ENCODE measurements at regions not wholly inside any gene's neighbourhood (a gene's known extent, or its start where the extent isn't known, plus 50 kb on each side); places are given as distances from the start of the nearest gene placed in this dataset.
"Not testable (repeated sequence)": the region's sequence is repeated elsewhere in the genome, so short reads cannot be mapped to it uniquely, and the experiment has no call there.

DNA sequence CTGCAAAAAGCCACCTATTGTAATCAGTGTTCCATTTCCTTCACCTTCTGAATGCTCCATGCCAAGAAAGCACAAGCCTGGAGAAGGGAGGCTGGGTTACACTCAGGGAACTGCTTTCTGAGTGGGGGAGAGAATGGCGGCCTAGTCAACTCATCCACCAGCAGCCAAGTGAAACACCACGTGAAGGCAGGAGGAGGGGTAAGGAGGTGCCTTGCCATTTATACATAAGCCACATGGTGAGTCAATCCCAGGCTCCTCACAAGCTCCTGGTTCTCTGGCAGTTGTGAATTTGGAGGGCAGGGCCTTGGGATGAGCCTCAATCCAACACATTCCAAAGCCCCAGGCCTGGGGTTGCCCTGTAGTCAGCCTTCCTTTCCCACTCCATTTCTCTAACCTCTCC is 149.4 kb downstream of the CD24 start:
- Histone ChIP-seq H3K9ac (ENCODE audit: low read depth in 1 of 2, low read length in 2 of 2) (no peak overlapping the region), H3K36me3 (ENCODE audit: control insufficient read depth in 1 of 2, insufficient read depth in 2 of 2, low read length in 2 of 2) (no peaks in the 10 kb centered on the region)

DNA sequence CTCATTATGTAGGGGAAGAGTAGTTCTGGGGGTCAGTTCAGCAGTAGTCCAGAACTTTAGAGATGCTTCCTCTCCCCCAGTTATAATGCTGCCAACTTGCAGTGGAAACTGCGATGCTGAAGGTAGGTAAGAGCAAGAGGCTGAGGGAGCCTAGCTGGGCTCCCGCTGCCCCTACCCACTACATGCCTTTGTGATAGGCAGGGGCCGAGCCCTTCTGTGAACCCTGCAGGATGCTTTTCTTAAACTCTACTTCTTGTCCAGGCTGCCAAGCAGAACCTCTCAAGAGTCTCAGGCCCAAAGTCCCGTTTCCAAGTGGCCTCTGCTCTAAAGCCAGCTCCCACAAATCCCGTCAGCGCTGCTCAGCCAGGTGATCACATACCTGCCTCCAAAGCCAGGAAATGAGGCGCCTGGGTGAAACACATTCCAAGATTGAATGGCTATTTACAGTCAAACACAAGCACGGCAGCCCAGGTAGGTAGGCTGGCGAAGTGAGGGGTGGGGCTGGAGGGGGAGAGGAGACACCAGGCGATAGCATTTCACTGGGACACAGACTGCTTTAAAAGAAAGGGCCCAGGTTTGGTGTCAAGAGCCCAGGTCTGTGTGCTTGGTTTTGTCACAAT is 150.7 kb downstream of the CD24 start:
- no peak overlapping the region for H3K27ac ChIP-seq (ENCODE audit: low read depth, low read length)
- no peaks in the 10 kb centered on the region for H3K4me1 ChIP-seq (ENCODE audit: control insufficient read depth in 1 of 2, insufficient read depth in 2 of 2, low read length in 2 of 2)
- H3K36me3 ChIP-seq (ENCODE audit: control insufficient read depth in 1 of 2, insufficient read depth in 2 of 2, low read length in 2 of 2), result no peaks in the 10 kb centered on the region
- H3K27me3 ChIP-seq (ENCODE audit: control insufficient read depth in 1 of 2, insufficient read depth in 2 of 2, low read length in 2 of 2), result no peaks in the 10 kb centered on the region
- H3K4me3 ChIP-seq (ENCODE audit: low read depth in 1 of 2, low read length in 2 of 2), result no peak overlapping the region
- no peaks in the 10 kb centered on the region for H3K9me3 ChIP-seq (ENCODE audit: control insufficient read depth in 1 of 2, low read length in 2 of 2)
- no peak overlapping the region for H3K9ac ChIP-seq (ENCODE audit: low read depth in 1 of 2, low read length in 2 of 2)

More for the DNA sequence above, 149.4 kb downstream of the CD24 start:
- Histone ChIP-seq H3K27ac (ENCODE audit: low read depth, low read length) (no peak overlapping the region), H3K4me3 (ENCODE audit: low read depth in 1 of 2, low read length in 2 of 2) (no peak overlapping the region), H3K9me3 (ENCODE audit: control insufficient read depth in 1 of 2, low read length in 2 of 2) (no peaks in the 10 kb centered on the region), H3K27me3 (ENCODE audit: control insufficient read depth in 1 of 2, insufficient read depth in 2 of 2, low read length in 2 of 2) (no peaks in the 10 kb centered on the region), H3K4me1 (ENCODE audit: control insufficient read depth in 1 of 2, insufficient read depth in 2 of 2, low read length in 2 of 2) (no peaks in the 10 kb centered on the region)

DNA sequence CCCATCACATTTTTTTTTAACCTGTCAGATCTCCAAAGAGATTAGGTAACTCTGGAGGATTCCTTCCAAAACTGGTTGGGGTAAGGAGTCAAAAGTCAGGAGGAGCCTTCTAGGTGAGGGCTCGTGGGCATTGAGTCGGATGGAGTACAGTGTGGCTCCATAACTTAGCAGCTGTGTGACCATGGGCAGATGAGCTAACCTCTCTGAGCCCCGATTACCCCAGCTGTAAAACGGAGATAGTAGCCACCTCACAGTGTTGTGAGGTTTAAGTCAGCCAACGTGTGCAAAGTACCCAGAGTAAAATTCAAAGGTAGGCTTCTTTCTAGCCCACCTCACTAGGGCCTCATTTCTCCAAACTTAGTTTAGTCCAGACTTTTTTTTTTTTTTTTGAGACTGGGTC is 151.5 kb downstream of the CD24 start:
- Histone ChIP-seq H3K9ac (ENCODE audit: low read depth in 1 of 2, low read length in 2 of 2) (no peak overlapping the region), H3K27ac (ENCODE audit: low read depth, low read length) (no peak overlapping the region), H3K36me3 (ENCODE audit: control insufficient read depth in 1 of 2, insufficient read depth in 2 of 2, low read length in 2 of 2) (no peaks in the 10 kb centered on the region), H3K4me3 (ENCODE audit: low read depth in 1 of 2, low read length in 2 of 2) (no peak overlapping the region), H3K9me3 (ENCODE audit: control insufficient read depth in 1 of 2, low read length in 2 of 2) (no peaks in the 10 kb centered on the region), H3K27me3 (ENCODE audit: control insufficient read depth in 1 of 2, insufficient read depth in 2 of 2, low read length in 2 of 2) (no peaks in the 10 kb centered on the region), H3K4me1 (ENCODE audit: control insufficient read depth in 1 of 2, insufficient read depth in 2 of 2, low read length in 2 of 2) (no peaks in the 10 kb centered on the region)

DNA sequence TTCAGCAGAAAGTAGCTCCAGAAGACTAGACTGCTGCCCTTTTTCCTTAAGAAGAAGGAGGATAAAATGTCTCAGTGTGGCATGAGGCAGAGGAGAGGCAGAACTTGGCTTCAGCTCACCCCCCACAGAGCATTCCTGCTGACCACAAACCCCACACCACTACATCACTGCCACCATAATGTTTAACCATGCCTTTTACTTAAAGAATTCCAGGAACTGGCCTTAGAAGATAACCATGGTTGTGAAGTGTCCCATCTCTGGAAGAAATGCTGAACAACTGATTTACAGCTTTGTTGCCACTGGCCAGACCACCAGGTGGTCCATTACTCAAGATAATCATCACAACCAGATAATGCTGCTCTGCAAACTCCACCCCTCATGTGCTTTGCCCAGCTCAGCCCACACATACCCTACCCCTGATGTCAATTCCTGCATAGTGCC is 154.1 kb downstream of the CD24 start:
- H3K4me3 ChIP-seq (ENCODE audit: low read depth in 1 of 2, low read length in 2 of 2), result no peak overlapping the region
- no peaks in the 10 kb centered on the region for H3K9me3 ChIP-seq (ENCODE audit: control insufficient read depth in 1 of 2, low read length in 2 of 2)
- H3K27ac ChIP-seq (ENCODE audit: low read depth, low read length), result no peak overlapping the region
- no peaks in the 10 kb centered on the region for H3K27me3 ChIP-seq (ENCODE audit: control insufficient read depth in 1 of 2, insufficient read depth in 2 of 2, low read length in 2 of 2)
- no peaks in the 10 kb centered on the region for H3K36me3 ChIP-seq (ENCODE audit: control insufficient read depth in 1 of 2, insufficient read depth in 2 of 2, low read length in 2 of 2)
- H3K9ac ChIP-seq (ENCODE audit: low read depth in 1 of 2, low read length in 2 of 2), result no peak overlapping the region
- H3K4me1 ChIP-seq (ENCODE audit: control insufficient read depth in 1 of 2, insufficient read depth in 2 of 2, low read length in 2 of 2), result no peaks in the 10 kb centered on the region

DNA sequence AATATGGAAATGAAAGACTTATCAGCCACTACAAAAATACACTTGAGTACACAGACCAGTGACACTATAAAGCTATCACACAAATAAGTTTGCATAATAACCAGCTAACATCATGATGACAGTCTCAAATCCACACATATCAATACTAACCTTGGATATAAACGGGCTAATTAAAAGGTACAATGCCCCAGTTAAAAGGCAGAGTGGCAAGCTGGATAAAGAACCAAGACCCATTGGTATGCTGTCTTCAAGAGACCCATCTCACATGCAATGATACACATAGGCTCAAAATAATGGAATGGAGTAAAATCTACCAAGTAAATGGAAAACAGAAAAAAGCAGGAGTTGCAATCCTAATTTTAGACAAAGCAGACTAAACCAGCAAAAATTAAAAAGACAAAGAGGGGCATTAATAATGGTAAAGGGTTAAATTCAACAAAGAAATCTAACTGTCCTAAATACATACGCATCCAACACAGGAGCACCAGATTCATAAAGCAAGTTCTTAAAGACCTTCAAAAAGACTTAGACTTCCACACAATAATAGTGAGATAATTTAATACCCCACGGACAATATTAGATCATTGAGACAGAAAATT is 163.3 kb downstream of the CD24 start:
- H3K4me1 ChIP-seq (ENCODE audit: control insufficient read depth in 1 of 2, insufficient read depth in 2 of 2, low read length in 2 of 2), result no peaks in the 10 kb centered on the region
- H3K27me3 ChIP-seq (ENCODE audit: control insufficient read depth in 1 of 2, insufficient read depth in 2 of 2, low read length in 2 of 2), result no peaks in the 10 kb centered on the region
- H3K36me3 ChIP-seq (ENCODE audit: control insufficient read depth in 1 of 2, insufficient read depth in 2 of 2, low read length in 2 of 2), result no peaks in the 10 kb centered on the region
- no peak overlapping the region for H3K4me3 ChIP-seq (ENCODE audit: low read depth in 1 of 2, low read length in 2 of 2)
- H3K9ac ChIP-seq (ENCODE audit: low read depth in 1 of 2, low read length in 2 of 2), result no peak overlapping the region
- H3K27ac ChIP-seq (ENCODE audit: low read depth, low read length), result no peak overlapping the region
- H3K9me3 ChIP-seq (ENCODE audit: control insufficient read depth in 1 of 2, low read length in 2 of 2), result peaks cover 42 to 54% of the 10 kb centered on the region in 2 donors

DNA sequence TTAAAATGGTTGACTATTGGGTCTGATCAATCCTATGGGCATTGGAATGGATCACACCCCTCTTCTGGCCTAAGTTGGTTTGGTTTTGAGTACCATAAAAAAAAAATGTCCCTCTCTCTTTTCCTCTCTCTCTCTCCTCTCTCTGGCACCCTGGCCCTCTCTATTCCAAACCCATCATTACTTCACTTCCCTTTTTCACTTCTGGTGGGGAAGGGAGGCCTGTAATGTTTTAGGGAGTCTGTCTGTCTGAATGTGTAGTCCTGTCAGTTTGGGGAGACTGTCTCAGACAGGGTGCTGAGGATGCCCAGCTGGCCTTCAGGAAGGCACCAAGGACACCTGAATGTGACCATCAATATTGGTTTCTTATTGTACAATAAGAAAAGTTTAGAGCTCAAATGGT is 165.8 kb downstream of the CD24 start:
- no peak overlapping the region for H3K27ac ChIP-seq (ENCODE audit: low read depth, low read length)
- H3K9me3 ChIP-seq (ENCODE audit: control insufficient read depth in 1 of 2, low read length in 2 of 2), result peaks cover 42 to 54% of the 10 kb centered on the region in 2 donors
- H3K27me3 ChIP-seq (ENCODE audit: control insufficient read depth in 1 of 2, insufficient read depth in 2 of 2, low read length in 2 of 2), result no peaks in the 10 kb centered on the region
- H3K4me3 ChIP-seq (ENCODE audit: low read depth in 1 of 2, low read length in 2 of 2), result no peak overlapping the region
- H3K36me3 ChIP-seq (ENCODE audit: control insufficient read depth in 1 of 2, insufficient read depth in 2 of 2, low read length in 2 of 2), result no peaks in the 10 kb centered on the region
- H3K4me1 ChIP-seq (ENCODE audit: control insufficient read depth in 1 of 2, insufficient read depth in 2 of 2, low read length in 2 of 2), result peaks cover 0 to 6% of the 10 kb centered on the region in 2 donors
- H3K9ac ChIP-seq (ENCODE audit: low read depth in 1 of 2, low read length in 2 of 2), result no peak overlapping the region

DNA sequence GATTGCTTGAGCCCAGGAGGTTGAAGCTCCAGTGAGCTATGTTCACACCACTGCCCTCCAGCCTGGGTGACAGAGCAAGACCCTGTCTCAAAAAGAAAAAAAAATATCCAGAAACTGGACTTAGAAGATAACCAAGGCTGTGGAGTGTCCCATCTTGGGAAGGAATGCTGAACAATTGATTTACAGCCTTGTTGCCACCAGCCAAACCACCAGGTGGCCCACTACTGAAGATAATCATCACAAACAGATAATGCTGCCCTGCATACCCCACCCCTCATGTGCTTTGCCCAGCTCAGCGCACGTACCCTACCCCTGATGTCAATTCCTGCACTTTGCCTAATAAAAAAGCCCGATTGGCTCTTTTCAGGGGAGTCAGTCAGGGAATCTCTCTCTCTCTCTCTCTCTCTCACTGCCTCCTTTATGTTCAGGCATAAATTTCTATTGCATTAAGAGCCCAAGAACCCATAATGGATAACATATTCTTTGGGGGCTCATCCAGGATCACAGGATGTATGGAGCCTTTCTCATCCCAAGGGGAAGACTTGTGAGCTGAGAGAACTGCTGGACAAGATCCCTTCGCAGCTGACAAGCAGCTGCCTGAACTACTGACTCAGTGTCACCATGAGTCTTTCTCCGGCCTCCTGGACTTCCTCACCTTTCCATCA is 166.4 kb downstream of the CD24 start:
- no peaks in the 10 kb centered on the region for H3K36me3 ChIP-seq (ENCODE audit: control insufficient read depth in 1 of 2, insufficient read depth in 2 of 2, low read length in 2 of 2)
- H3K27me3 ChIP-seq (ENCODE audit: control insufficient read depth in 1 of 2, insufficient read depth in 2 of 2, low read length in 2 of 2), result no peaks in the 10 kb centered on the region
- no peak overlapping the region for H3K4me3 ChIP-seq (ENCODE audit: low read depth in 1 of 2, low read length in 2 of 2)
- H3K9me3 ChIP-seq (ENCODE audit: control insufficient read depth in 1 of 2, low read length in 2 of 2), result peaks cover 42 to 54% of the 10 kb centered on the region in 2 donors
- H3K9ac ChIP-seq (ENCODE audit: low read depth in 1 of 2, low read length in 2 of 2), result no peak overlapping the region
- H3K27ac ChIP-seq (ENCODE audit: low read depth, low read length), result no peak overlapping the region
- H3K4me1 ChIP-seq (ENCODE audit: control insufficient read depth in 1 of 2, insufficient read depth in 2 of 2, low read length in 2 of 2), result peaks cover 0 to 6% of the 10 kb centered on the region in 2 donors

DNA sequence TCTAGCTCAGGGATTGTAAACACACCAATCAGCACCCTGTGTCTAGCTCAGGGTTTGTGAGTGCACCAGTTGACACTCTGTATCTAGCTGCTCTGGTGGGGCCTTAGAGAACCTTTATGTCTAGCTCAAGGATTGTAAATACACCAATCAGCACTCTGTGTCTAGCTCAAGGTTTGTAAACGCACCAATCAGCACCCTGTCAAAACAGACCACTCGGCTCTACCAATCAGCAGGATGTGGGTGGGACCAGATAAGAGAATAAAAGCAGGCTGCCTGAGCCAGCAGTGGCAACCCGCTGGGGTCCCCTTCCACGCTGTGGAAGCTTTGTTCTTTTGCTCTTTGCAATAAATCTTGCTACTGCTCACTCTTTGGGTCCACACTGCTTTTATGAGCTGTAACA is 168.3 kb downstream of the CD24 start:
- H3K36me3 ChIP-seq (ENCODE audit: control insufficient read depth in 1 of 2, insufficient read depth in 2 of 2, low read length in 2 of 2); H3K9ac ChIP-seq (ENCODE audit: low read depth in 1 of 2, low read length in 2 of 2); H3K4me1 ChIP-seq (ENCODE audit: control insufficient read depth in 1 of 2, insufficient read depth in 2 of 2, low read length in 2 of 2); H3K27me3 ChIP-seq (ENCODE audit: control insufficient read depth in 1 of 2, insufficient read depth in 2 of 2, low read length in 2 of 2); H3K4me3 ChIP-seq (ENCODE audit: low read depth in 1 of 2, low read length in 2 of 2); H3K27ac ChIP-seq (ENCODE audit: low read depth, low read length): not testable (repeated sequence)
- H3K9me3 ChIP-seq (ENCODE audit: control insufficient read depth in 1 of 2, low read length in 2 of 2), result peaks cover 36 to 46% of the 10 kb centered on the region in 2 donors

DNA sequence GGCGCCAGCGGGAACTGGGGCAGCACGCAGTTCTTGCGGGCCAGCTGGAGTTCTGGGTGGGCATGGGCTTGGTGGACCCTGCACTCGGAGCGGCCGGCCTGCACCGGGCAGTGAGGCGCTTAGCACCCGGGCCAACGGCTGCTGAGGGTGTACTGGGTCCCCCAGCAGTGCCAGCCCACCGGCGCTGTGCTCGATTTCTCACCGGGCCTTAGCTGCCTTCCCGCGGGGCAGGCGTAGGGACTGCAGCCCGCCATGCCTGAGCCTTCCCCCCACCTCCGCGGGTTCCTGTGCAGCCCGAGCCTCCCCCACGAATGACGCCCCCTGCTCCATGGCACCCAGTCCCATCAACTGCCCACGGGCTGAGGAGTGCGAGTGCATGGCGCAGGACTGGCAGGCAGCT is 168.8 kb downstream of the CD24 start:
- H3K27me3 ChIP-seq (ENCODE audit: control insufficient read depth in 1 of 2, insufficient read depth in 2 of 2, low read length in 2 of 2), result no peaks in the 10 kb centered on the region
- H3K27ac ChIP-seq (ENCODE audit: low read depth, low read length), result no peak overlapping the region
- no peak overlapping the region for H3K4me3 ChIP-seq (ENCODE audit: low read depth in 1 of 2, low read length in 2 of 2)
- no peak overlapping the region for H3K9ac ChIP-seq (ENCODE audit: low read depth in 1 of 2, low read length in 2 of 2)
- peaks cover 31 to 41% of the 10 kb centered on the region in 2 donors for H3K9me3 ChIP-seq (ENCODE audit: control insufficient read depth in 1 of 2, low read length in 2 of 2)
- no peaks in the 10 kb centered on the region for H3K36me3 ChIP-seq (ENCODE audit: control insufficient read depth in 1 of 2, insufficient read depth in 2 of 2, low read length in 2 of 2)
- peaks cover 0 to 6% of the 10 kb centered on the region in 2 donors for H3K4me1 ChIP-seq (ENCODE audit: control insufficient read depth in 1 of 2, insufficient read depth in 2 of 2, low read length in 2 of 2)
